ENCODE measurements at regions not wholly inside any gene's neighbourhood (a gene's known extent, or its start where the extent isn't known, plus 50 kb on each side); places are given as distances from the start of the nearest gene placed in this dataset.

GRCh38 chr4:59920416-59920815 lies 1279.7 kb upstream of the ADGRL3 start:
- TF ChIP-seq, protein P1, sequence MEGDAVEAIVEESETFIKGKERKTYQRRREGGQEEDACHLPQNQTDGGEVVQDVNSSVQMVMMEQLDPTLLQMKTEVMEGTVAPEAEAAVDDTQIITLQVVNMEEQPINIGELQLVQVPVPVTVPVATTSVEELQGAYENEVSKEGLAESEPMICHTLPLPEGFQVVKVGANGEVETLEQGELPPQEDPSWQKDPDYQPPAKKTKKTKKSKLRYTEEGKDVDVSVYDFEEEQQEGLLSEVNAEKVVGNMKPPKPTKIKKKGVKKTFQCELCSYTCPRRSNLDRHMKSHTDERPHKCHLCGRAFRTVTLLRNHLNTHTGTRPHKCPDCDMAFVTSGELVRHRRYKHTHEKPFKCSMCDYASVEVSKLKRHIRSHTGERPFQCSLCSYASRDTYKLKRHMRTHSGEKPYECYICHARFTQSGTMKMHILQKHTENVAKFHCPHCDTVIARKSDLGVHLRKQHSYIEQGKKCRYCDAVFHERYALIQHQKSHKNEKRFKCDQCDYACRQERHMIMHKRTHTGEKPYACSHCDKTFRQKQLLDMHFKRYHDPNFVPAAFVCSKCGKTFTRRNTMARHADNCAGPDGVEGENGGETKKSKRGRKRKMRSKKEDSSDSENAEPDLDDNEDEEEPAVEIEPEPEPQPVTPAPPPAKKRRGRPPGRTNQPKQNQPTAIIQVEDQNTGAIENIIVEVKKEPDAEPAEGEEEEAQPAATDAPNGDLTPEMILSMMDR (IDR thresholded peaks at IDR 0.05) = no peak
- TF ChIP-seq POLR2A (IDR thresholded peaks at IDR 0.05) (no peak), POLR2AphosphoS5 (IDR thresholded peaks at IDR 0.05) (no peak)
